BJ (cell line): ENCODE measurements at regions not wholly inside any gene's neighbourhood (a gene's known extent, or its start where the extent isn't known, plus 50 kb on each side); places are given as distances from the start of the nearest gene placed in this dataset.

Source experiments
- CTCF ChIA-PET: fragments of 350-600 bp; formaldehyde crosslinking; extraction: SDS; loops from one replicate; lab custom pipeline; 2021; ENCODE audit warnings: antibody characterized with exemption, inconsistent platforms; lab: Yijun Ruan, JAX
- POLR2A ChIA-PET: fragments of 300-600 bp; sonication (Branson Sonifier 250); formaldehyde crosslinking; extraction: SDS; loops from one replicate; lab custom pipeline; 2021; ENCODE audit warnings: antibody characterized with exemption; lab: Charles Lee
- DNase-seq: peaks from one replicate; pipeline ENCODE4 v3.0.0-alpha.2; 2011; ENCODE audit warnings: low read depth
- H3K27me3 ChIP-seq: 2 replicates; pipeline ENCODE4 v1.6.0; 2011; ENCODE audit warnings: low read length; ENCODE audit not compliant: control insufficient read depth, insufficient read depth
- H3K36me3 ChIP-seq: 2 replicates; pipeline ENCODE4 v1.5.1; 2011; ENCODE audit warnings: low read length; ENCODE audit not compliant: control insufficient read depth, insufficient read depth
- H3K4me3 ChIP-seq: 2 replicates; pipeline ENCODE4 v1.5.1; 2011; ENCODE audit warnings: low read depth, mild to moderate bottlenecking, control low read depth, low read length
- TF ChIP-seq, protein P1 (sequence below): IDR thresholded peaks from 2 replicates; pipeline ENCODE4 v1.5.1; 2011; ENCODE audit warnings: low read depth, mild to moderate bottlenecking, control low read depth, inconsistent platforms, low read length, moderate library complexity; ENCODE audit not compliant: insufficient read depth

DNA sequence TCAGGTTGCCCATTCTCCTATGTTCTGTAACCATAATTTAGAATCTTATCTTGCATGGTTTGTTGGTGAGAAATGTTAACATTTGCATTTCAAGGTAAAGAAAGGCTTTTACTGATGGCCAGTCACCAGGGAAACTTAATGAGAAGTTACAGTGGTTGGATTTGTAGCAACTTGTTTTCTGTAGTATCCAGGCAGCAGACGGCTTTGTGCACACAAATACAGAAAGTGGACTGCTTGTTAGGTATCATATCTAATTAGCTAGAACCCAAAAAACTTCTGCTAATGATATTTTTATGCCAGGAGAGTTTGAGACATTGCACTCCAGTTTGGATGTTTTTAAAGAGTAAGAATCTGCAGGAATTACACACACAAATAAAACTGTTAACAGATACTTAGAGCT, 578.0 kb downstream of the DOK5 start:
- CTCF ChIA-PET, result no interaction called here
- no peaks in the 10 kb centered on the region for H3K27me3 ChIP-seq
- TF ChIP-seq, protein P1, sequence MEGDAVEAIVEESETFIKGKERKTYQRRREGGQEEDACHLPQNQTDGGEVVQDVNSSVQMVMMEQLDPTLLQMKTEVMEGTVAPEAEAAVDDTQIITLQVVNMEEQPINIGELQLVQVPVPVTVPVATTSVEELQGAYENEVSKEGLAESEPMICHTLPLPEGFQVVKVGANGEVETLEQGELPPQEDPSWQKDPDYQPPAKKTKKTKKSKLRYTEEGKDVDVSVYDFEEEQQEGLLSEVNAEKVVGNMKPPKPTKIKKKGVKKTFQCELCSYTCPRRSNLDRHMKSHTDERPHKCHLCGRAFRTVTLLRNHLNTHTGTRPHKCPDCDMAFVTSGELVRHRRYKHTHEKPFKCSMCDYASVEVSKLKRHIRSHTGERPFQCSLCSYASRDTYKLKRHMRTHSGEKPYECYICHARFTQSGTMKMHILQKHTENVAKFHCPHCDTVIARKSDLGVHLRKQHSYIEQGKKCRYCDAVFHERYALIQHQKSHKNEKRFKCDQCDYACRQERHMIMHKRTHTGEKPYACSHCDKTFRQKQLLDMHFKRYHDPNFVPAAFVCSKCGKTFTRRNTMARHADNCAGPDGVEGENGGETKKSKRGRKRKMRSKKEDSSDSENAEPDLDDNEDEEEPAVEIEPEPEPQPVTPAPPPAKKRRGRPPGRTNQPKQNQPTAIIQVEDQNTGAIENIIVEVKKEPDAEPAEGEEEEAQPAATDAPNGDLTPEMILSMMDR, result no peak
- no peak for DNase-seq
- POLR2A ChIA-PET, result no interaction called here
- H3K36me3 ChIP-seq, result no peaks in the 10 kb centered on the region
- no peak overlapping the region for H3K4me3 ChIP-seq

DNA sequence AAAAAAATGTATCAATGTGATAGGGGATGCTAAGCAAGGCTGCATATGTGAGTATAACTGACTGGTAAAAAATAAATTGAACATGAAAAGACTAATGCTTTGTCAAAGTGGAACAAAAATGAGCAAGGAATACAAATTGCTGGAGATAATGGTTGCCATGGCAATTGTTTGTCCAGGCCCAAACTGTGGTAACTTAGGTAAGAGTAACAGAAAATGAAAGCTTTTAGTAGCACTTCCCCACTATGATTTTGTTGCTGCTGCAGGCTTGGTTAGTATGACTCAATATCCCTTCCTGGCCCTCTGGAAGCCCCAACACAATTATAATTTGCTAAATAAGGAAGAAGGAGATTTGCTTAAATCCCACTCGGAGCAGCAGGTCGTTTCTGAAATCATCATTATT, 577.1 kb downstream of the DOK5 start:
- POLR2A ChIA-PET, result no interaction called here
- DNase-seq, result no peak
- no peaks in the 10 kb centered on the region for H3K36me3 ChIP-seq
- H3K4me3 ChIP-seq, result no peak overlapping the region
- TF ChIP-seq, protein P1, result no peak
- H3K27me3 ChIP-seq, result no peaks in the 10 kb centered on the region
- CTCF ChIA-PET, result no interaction called here

DNA sequence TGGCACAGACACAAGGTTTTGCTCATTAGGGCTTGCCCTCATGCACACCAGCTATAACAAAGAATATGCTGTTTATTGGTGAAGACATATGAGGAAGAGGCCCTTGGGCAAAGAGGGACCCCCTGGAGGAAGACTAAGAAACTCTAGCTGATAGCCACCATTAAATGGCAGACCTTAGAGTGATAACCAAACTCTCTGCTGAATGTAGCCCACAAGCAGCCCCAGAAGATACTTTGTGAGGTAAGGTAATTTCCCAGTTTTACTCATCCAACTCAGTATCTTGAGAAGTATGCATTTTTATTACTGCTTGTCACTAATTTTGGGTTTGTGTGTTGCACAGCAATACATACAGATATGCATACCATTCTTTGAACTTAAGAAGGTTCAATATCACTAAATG, 563.3 kb downstream of the DOK5 start:
- H3K27me3 ChIP-seq, result no peaks in the 10 kb centered on the region
- no peak overlapping the region for H3K4me3 ChIP-seq
- no peak for DNase-seq
- ChIA-PET POLR2A (no interaction called here), CTCF (no interaction called here)
- TF ChIP-seq, protein P1, result no peak
- H3K36me3 ChIP-seq, result no peaks in the 10 kb centered on the region

DNA sequence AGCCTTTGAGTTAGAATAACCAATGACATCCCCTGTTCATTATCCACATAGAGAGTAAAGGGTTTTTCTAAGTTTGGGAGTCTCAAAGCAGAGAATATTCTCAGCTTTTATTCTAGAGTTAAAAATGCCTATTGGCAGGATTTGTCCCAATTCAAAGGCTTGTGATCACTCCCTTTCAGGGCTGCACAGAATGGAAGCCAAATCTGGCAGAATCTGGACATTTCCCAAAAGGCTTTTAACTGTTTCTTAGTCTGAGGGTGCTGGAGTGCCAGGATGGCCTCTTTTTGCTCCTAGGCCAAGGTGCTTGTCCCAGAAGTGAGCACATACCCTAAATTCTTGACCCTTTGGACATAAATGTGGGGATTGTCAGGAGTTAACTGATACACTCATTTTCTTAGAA, 556.6 kb downstream of the DOK5 start:
- Histone ChIP-seq H3K27me3 (no peaks in the 10 kb centered on the region), H3K4me3 (no peak overlapping the region), H3K36me3 (no peaks in the 10 kb centered on the region)
- no peak for DNase-seq
- ChIA-PET CTCF (no interaction called here), POLR2A (no interaction called here)
- TF ChIP-seq, protein P1, result no peak

DNA sequence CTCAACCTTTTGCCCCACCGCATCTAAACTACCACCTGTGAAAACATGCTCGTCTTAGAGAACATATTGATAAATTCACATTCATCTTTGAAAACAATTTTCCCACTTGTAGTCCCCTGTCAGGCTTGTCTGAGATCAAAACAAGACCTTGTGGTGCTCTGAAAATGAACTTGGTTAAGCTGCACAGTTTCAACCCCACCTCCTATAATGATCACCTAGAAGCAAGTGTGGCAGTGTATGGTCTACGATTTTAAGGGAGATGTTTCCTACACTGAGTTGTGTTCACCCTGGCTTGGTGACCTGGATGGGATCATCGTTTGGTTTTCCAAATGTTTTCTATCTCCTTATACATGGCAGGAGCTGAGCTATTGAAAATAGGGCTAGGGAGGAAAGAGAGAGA, 539.4 kb downstream of the DOK5 start:
- no peak for DNase-seq
- POLR2A ChIA-PET, result no interaction called here
- CTCF ChIA-PET, result no interaction called here
- Histone ChIP-seq H3K27me3 (no peaks in the 10 kb centered on the region), H3K4me3 (no peak overlapping the region), H3K36me3 (no peaks in the 10 kb centered on the region)
- TF ChIP-seq, protein P1, result no peak
